SH-SY5Y (cell line): ENCODE measurements at regions not wholly inside any gene's neighbourhood (a gene's known extent, or its start where the extent isn't known, plus 50 kb on each side); places are given as distances from the start of the nearest gene placed in this dataset.
A peak's percentile ranks its signal among the peaks of the same experiment; 100 is the strongest.

Experiments used
- GATA2 ChIP-seq: IDR thresholded peaks from 2 replicates; pipeline ENCODE4 v1.6.1; 2011; ENCODE audit warnings: mild to moderate bottlenecking, low read depth, low read length
- GATA3 ChIP-seq: IDR thresholded peaks from 2 replicates; pipeline ENCODE4 v1.6.1; 2011; ENCODE audit warnings: low read depth, mild to moderate bottlenecking, low read length, moderate library complexity

DNA sequence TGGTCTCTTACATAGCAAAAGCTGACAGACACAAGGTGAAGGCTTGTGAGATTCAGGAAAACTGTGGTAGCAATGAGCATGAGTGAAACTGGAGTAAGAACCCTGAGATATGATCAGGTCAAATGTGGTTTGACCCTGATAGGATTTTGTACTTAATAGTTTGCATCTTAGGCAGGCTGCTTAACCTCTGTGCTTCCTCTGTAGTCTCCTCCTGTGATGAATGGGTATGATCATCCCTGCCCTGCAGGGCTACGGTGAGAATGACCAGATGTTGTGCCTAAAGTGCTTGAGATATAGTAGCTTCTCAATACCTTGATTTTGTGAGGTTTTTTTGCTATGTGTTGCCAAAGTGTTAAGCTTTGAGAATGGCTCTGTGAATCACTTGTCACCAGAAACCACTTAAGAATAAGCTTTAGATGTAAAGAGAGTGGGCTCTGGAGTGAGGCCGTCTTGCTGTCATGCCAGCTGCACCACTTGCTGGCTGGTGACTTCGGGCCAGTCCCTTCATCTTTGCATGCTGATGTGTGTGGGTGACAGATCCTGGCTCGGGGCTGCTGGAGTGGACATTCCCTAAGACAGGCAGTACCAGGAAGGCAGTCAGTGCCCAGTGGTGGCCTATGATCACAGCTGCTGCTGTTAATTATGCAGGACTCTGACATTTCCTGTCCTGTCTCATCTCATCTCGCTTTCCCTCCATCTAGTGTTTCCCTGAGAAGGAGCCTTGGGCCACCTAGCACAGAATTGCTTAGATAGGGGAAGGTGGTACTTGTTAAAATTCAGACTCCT is 254.7 kb downstream of the NFATC2 start:
- TF ChIP-seq GATA3 = no peak

- TF ChIP-seq GATA2 (no peak), GATA3 (no peak)
Measured at GRCh38 chr20:51286758-51287157, 255.8 kb downstream of the NFATC2 start.

GRCh38 chr20:51285684-51286083 is 256.8 kb downstream of the NFATC2 start:
- peak; percentile 14; the same call in 1 of the 2 replicates for TF ChIP-seq GATA2
- no peak for TF ChIP-seq GATA3

DNA sequence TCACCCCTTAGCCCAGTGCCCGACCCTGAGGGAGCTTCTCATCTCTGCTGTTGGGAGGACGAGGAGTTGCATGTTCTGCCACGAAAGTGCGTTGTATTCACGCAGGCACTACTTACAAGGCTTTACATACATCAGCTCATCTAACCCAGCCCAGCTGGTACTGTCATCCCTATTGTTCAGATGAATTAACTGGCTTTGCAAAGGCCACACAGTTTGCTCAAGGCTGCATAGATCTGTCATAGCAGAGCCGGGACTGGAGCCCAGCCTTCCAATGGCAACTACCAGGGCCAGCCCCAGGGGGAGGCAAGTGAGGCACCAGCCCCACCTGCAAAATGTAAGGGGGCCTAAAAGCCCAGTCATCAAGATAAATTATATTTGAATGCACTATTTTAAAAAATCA is 257.6 kb downstream of the NFATC2 start:
- no peak for TF ChIP-seq GATA2
- no peak for TF ChIP-seq GATA3

DNA sequence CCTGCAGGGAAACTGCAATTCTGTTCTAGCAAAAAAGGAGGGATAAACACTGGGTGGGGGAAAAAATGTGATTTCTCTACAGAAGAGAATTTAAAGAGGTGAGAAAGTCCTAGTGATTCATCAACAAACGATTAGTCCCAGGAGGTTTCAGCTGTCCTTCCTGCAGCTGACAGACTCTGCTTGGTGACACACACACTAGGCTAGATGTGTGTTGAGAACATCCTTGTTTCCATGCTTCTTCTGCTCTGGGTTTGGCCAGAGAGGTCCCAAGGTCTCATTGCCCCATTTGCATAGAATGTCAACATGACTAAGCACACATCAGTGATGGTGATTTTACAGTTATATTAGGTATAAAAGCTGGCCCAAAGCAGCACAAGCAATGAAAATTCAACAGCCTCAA is 258.3 kb downstream of the NFATC2 start:
- TF ChIP-seq GATA3 (no peak), GATA2 (no peak)

DNA sequence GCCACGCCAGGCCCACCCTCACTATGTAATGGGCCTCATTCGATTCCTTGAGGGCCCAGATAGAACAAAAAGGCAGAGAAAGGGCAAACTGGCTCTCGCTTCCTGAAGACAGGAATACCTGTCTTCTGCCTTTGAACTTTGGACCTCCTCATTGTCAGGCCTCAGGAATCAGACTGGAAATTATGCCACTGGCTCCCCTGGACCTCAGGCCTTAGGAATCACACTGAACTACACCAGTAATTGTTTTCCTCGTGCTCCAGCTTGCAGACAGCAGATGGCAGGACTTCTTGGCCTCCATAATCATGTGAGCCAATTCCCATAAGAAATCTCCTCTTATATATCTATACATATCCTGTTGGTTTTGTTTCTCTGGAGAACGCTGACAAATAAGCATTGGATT is 258.6 kb upstream of the KCNG1 start:
- TF ChIP-seq GATA2 (no peak), GATA3 (no peak)

- no peak for TF ChIP-seq GATA2
Measured at GRCh38 chr20:51280047-51280446, 257.1 kb upstream of the KCNG1 start.

DNA sequence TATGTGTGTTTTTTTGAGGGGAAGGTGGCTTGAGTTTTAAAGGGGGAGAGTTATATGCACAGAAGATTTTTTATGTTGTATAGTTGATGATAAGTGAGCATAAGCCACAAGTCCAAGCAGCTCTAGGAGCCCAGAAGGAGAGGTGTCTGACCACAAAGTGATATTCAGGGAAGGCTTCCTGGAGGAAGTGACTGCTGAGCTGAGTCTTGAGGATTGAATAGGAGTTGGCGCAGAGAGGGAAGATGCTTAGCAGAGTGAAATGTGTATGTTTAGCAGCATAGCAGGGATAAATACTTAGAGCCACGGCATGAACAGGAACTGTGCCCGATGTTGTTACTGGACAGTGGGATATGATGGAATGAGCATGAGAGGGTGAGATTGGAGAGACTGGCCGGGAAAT is 255.1 kb upstream of the KCNG1 start:
- TF ChIP-seq GATA2 (no peak), GATA3 (no peak)

DNA sequence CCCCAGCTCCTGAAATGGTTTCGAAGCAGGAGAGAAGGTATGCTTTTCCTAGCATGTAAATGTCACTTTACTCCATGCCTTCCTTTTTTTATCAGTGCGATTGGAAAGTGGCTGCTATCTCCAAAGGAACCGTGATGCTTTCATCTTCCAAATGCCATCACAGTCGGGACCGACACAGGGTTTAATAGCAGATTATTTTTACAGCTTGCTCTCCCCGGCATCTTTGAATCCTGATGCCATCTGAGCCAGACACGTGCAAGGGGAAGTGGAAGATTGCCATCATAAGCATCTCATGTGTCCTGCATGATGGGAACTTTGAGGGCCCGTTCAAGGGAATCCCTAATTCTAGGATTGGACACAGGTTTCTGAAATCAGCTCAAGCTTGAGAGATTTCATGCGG is 253.4 kb upstream of the KCNG1 start:
- TF ChIP-seq GATA2 (no peak; the same call in 1 of the 2 replicates), GATA3 (no peak)

- TF ChIP-seq GATA2 (no peak), GATA3 (no peak)
Measured at GRCh38 chr20:51275826-51276225, 252.9 kb upstream of the KCNG1 start.

GRCh38 chr20:51275181-51275580 is 252.3 kb upstream of the KCNG1 start:
- TF ChIP-seq GATA3 (no peak), GATA2 (no peak)

- TF ChIP-seq GATA2 (no peak), GATA3 (no peak)
Measured at GRCh38 chr20:51272401-51272800, 249.5 kb upstream of the KCNG1 start.

- TF ChIP-seq GATA3 = no peak
- no peak for TF ChIP-seq GATA2
Measured at GRCh38 chr20:51271931-51272330, 249.0 kb upstream of the KCNG1 start.

DNA sequence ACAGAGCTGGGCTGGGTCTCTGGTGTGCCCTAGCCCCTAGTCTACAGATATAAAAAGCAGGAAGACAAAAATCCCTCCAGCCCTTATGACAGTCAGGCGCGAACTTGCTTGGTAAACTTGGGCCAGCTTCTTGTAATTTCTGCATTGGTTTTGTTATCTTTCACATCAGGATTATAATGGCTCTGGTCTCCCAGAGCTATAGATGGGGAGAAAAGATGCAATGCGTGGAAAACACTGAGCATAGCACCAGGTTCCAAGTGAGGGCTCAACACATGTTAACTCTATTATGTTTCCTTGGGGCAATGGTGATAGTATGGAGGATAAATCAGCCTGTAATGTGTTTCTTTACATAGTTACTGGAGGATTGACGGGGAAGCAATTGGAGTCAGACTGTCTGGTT is 246.8 kb upstream of the KCNG1 start:
- TF ChIP-seq GATA3 = peak; percentile 51; the same call in 1 of the 2 replicates
- peak; percentile 80 for TF ChIP-seq GATA2

DNA sequence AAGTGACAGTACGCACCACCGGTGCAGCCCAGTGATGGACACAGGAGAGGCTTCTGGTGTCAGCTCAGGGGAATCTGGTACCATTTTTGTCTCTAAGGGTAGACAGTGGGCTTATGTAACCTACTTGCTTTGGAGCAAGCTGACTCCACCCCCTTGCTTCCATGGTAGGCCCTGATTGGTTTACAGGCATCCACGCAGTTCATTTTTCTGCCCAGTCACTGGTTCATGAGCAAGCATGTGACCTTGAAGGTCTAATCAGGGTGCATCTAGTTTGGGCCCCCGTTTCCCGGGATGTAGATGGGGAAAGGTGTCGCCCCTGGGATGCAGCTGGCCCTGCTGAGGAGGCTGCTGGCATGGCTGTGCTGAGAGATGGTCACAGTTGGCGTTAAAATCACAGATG is 244.8 kb upstream of the KCNG1 start:
- TF ChIP-seq GATA2 = no peak
- TF ChIP-seq GATA3 = no peak

- TF ChIP-seq GATA3 = no peak
Measured at GRCh38 chr20:51266353-51266752, 243.4 kb upstream of the KCNG1 start.

DNA sequence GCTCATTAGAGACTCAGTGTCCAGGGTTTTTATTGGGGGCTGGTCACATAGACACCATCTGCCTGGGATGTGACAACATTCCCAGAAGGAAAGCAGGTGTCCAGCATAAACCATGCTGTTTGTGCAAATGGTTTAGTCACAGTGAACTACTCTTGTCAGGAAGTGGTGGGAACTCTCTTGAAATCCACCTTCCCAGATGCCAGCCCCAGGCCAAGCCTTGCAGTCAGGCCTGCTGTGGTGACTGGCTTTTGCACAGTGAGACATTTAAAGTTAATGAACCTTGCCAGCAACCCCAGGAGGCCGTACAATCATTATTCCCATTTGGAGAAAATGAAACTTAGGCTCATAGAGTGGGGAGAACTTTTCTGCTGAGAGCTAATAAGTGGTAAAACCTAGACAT is 242.5 kb upstream of the KCNG1 start:
- TF ChIP-seq GATA2 (no peak), GATA3 (no peak)
